ENCODE measurements at regions not wholly inside any gene's neighbourhood (a gene's known extent, or its start where the extent isn't known, plus 50 kb on each side); places are given as distances from the start of the nearest gene placed in this dataset.

DNA sequence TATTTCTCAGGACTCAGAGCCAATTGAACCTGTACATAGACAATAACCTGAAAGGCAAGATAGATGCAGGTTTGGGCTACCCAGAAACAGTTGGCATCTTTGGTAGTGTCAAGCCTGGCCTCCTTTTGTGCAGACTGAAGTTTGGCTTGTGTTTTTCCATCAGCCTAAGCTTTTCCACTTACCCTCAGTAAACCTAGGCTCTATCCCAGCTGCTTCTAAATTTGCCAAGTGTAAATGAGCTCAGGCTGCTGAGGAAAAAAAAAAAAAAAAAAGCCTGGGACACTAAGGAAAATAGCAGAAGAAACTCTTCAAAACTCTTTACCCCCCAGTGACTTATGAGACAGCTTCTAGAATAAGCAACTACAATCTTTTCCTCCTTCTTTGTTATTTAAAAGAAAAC lies 316.3 kb upstream of the SORCS1 start:
- TF ChIP-seq, protein P1, sequence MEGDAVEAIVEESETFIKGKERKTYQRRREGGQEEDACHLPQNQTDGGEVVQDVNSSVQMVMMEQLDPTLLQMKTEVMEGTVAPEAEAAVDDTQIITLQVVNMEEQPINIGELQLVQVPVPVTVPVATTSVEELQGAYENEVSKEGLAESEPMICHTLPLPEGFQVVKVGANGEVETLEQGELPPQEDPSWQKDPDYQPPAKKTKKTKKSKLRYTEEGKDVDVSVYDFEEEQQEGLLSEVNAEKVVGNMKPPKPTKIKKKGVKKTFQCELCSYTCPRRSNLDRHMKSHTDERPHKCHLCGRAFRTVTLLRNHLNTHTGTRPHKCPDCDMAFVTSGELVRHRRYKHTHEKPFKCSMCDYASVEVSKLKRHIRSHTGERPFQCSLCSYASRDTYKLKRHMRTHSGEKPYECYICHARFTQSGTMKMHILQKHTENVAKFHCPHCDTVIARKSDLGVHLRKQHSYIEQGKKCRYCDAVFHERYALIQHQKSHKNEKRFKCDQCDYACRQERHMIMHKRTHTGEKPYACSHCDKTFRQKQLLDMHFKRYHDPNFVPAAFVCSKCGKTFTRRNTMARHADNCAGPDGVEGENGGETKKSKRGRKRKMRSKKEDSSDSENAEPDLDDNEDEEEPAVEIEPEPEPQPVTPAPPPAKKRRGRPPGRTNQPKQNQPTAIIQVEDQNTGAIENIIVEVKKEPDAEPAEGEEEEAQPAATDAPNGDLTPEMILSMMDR (IDR thresholded peaks at IDR 0.05), result no peak
- TF ChIP-seq NFYB (CRISPR knock-in tag; conservative IDR thresholded peaks at IDR 0.05; ENCODE audit: low read depth) (no peak), ZBTB43 (CRISPR knock-in tag; IDR thresholded peaks at IDR 0.05) (no peak), SMAD4 (CRISPR knock-in tag; IDR thresholded peaks at IDR 0.05) (no peak)

Measured in WTC11 (cell line).